T-helper 2 cell (primary cell): ENCODE measurements at regions not wholly inside any gene's neighbourhood (a gene's known extent, or its start where the extent isn't known, plus 50 kb on each side); places are given as distances from the start of the nearest gene placed in this dataset.

Experiments
- DNase-seq, 5 experiments: peaks; one replicate each; pipeline versions ENCODE4 v3.0.0 to v3.0.0-alpha.2; 2012 to 2022

DNA sequence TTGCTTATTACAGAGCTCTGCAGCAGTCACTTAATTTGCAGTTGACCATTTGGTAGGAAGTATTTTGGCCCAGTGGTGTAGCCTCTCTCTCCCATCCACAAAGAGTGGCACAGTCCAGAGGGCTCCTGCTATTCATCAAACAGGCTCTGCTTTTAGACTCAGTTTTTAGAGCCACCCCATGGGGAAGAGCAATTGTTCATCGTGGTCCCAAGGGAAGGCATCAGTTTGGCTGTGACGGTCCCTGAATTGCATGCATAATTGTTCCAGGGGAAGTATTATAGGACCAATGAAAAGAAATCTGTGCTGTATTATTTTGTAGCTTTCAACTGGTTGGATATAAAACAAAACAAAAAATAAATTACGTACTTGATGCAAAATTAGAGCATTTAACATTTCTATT, 799.0 kb downstream of the DACH1 start:
- DNase-seq: no peak

GRCh38 chr13:71067165-71067815, 799.7 kb downstream of the DACH1 start:
- no peak for DNase-seq

GRCh38 chr13:71056581-71056980, 810.4 kb downstream of the DACH1 start:
- no peak for DNase-seq

DNA sequence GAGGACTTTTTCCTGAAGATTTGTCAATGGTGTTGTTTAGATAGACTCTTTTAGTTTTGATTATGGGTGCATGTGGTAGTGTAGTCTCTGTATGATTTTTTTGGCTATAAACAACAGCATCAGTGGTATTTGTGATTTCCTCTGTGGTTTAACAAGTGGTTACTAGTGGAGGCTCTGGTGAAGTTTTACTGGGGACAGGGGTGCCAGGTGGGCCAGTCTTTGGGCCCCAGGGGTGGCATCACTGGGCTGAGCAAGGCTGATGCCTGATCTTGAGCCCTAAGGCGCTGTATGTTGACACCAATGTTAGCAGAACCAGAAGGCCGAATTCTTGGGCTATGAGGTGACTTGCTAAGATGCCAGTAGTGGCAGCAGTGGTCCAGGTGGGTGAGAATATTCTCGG, 811.4 kb downstream of the DACH1 start:
- DNase-seq: no peak

GRCh38 chr13:71055047-71055446, 812.0 kb downstream of the DACH1 start:
- no peak for DNase-seq

- DNase-seq: no peak
Measured at GRCh38 chr13:71054358-71054757, 812.6 kb downstream of the DACH1 start.

- DNase-seq: no peak
Measured at GRCh38 chr13:71051573-71051972, 815.4 kb downstream of the DACH1 start.

- DNase-seq: no peak
Measured at GRCh38 chr13:71046360-71047079, 820.5 kb downstream of the DACH1 start.

GRCh38 chr13:71045101-71045500, 821.9 kb downstream of the DACH1 start:
- DNase-seq: no peak

DNA sequence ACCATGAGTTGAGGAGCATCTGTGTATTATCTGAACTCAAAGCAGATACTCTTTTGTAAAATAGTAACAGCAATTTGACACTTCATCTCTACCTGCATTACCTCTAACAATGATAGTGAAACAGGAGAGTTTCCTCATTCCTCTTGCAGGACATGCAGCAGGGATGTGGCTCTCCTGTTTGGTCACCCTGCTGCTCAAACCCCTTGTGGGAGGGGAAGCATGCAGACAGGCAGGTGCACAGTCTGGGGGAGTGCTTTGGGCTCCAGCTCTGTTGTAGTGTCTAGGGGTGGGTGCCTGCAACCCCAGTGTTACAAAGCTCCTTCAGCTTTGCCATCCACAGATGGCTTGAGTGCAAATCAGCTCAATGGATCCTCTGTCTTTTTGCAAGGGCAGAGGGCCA, 827.6 kb downstream of the DACH1 start:
- DNase-seq: no peak

GRCh38 chr13:71034018-71034417, 833.0 kb downstream of the DACH1 start:
- DNase-seq: no peak

DNA sequence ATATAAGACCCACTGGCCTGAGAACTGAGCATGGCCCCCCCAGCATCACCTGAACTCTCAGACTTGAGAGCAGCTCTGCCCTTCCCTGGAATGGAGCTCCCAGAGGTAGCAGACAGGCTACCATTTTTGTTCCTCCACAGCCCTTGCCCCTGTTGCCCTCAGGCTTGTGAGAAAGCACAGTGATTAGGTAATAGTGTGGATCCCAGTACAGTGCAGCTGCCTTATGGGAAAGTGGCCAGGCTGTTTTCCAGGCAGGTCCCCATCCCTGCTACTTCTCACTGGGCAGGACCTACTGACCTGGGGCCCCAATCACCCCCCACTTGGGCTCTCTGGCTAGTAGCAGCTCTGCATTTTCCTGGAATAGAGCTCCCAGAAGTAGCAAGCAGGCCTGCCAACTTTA, 834.0 kb downstream of the DACH1 start:
- DNase-seq: no peak

GRCh38 chr13:71030784-71031183, 836.2 kb downstream of the DACH1 start:
- no peak for DNase-seq

DNA sequence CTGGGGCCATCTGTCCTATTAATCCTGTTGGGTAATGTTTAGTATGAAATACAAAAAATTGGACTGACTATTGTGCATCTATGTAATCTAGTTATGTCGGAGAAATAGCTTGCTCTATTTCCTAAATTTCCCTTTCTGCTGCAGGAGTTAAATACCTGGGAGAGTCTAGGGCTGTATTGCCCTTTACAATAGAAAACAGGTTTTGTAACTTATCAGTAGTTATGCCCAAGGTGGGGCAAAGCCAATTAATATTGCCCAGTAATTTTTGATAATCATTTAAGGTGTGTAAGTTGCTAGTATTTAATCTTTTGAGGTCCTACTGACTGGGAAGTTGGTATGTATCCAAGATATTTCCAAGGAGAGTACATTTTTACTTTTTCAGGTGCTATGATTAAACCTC, 838.1 kb downstream of the DACH1 start:
- no peak for DNase-seq

DNA sequence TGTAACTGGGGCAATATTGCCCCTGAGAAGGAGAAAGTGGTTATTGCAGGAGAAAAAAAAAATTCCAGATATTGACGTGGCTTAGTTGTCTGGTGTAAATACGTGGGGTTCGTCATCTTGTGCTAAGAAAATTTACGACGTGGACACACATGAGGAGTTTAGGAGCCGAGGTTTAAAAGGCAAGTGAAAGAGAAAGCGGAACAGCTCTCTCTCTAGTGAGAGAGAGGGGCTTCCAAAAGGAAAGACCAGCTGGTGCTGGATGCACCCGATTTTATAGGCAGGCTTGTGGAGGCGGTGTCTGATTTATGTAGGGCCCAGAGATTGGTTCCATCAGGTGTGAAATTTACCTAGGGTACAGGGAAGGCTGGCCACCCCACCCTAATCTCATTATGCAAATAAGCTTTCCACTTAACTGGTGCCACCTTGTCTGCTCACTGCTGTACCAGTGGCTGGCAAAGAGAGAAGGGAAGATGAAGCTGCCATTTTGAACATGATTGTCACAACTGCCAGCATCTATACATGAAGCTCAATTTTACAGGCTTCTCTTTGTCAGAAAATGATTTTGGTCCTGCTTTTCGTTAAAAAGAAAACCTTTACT, 845.1 kb downstream of the DACH1 start:
- DNase-seq: no peak

GRCh38 chr13:71018995-71019394, 848.0 kb downstream of the DACH1 start:
- no peak for DNase-seq

GRCh38 chr13:71018544-71018943, 848.5 kb downstream of the DACH1 start:
- DNase-seq: no peak

GRCh38 chr13:71017607-71018006, 849.4 kb downstream of the DACH1 start:
- no peak for DNase-seq

GRCh38 chr13:71015516-71015915, 851.5 kb downstream of the DACH1 start:
- no peak for DNase-seq

GRCh38 chr13:71015021-71015420, 852.0 kb downstream of the DACH1 start:
- DNase-seq: no peak

- no peak for DNase-seq
Measured at GRCh38 chr13:71005919-71006318, 861.1 kb downstream of the DACH1 start.

DNA sequence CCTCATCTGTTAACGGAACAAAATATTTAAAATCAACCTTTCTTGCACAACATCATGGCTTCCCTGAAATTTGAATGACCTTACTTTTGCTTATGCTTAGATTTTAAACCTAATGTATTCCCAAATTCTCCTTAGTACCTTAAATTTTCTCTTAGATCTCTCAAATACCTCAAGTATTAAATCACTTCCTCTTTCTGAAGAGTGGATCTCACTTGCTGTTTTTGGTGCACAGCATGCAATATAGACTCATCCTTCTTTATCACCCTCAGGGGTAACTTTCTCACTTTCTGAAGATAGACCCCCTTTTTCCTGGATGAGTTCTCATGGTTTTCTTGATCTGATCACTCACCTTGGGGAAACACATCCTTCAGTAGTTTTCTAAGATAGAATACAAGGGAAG, 871.7 kb downstream of the DACH1 start:
- DNase-seq: no peak

DNA sequence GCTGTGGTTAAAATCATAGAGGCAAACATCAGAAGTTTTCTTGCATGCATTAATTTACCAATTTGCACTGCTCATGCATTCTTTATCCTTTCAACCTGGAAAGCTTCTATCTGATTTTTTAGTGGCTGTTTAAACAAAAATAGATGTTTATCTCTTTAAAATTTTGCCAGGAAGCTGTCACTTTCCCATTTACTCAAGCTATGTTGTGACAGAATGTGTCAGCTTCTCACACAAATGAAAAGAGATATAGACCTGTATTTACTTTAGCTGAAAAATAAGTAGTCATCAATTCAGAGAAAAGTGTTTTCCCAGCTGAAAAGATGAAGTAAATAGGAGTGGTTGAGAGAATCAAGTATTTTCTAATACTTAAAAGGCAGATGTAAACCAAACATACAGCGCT, 872.8 kb downstream of the DACH1 start:
- DNase-seq: no peak

- DNase-seq: no peak
Measured at GRCh38 chr13:70987043-70987442, 878.8 kb upstream of the KLHL1 start.
